SU-DHL-6 (cell line): ENCODE measurements at regions not wholly inside any gene's neighbourhood (a gene's known extent, or its start where the extent isn't known, plus 50 kb on each side); places are given as distances from the start of the nearest gene placed in this dataset.

Experiments
- H2AFZ ChIP-seq: fragments of 200-600 bp; sonication (generic); 2 replicates; pipeline ENCODE4 v1.6.1; 2014; ENCODE audit warnings: low read depth, mild to moderate bottlenecking, moderate library complexity, mixed read lengths, antibody characterized with exemption, low read length; ENCODE audit not compliant: severe bottlenecking
- H3F3A ChIP-seq: fragments of 200-600 bp; shearing (Covaris generic); 2 replicates; pipeline ENCODE4 v1.6.0; 2016; ENCODE audit warnings: antibody characterized with exemption, mild to moderate bottlenecking; ENCODE audit not compliant: insufficient read depth
- H3K27ac ChIP-seq: fragments of 200-600 bp; sonication (generic); 2 replicates; pipeline ENCODE4 v1.5.1; 2016; ENCODE audit warnings: low read depth, mild to moderate bottlenecking, low read length, moderate library complexity, mixed read lengths
- H3K27me3 ChIP-seq: fragments of 200-600 bp; sonication (generic), shearing (Covaris generic); 2 replicates; pipeline ENCODE4 v1.6.0; 2014; ENCODE audit warnings: mild to moderate bottlenecking, low read length
- H3K36me3 ChIP-seq: fragments of 200-600 bp; sonication (generic); 2 replicates; pipeline ENCODE4 v1.6.1; 2014; ENCODE audit warnings: mild to moderate bottlenecking, low read length, mixed read lengths
- H3K4me2 ChIP-seq: fragments of 300-600, 200-600 bp; shearing (Covaris generic), sonication (generic); 2 replicates; pipeline ENCODE4 v1.6.0; 2014; ENCODE audit warnings: low read length, low read depth, mild to moderate bottlenecking; ENCODE audit not compliant: poor library complexity, severe bottlenecking
- H3K4me3 ChIP-seq: fragments of 200-600 bp; sonication (generic); 2 replicates; pipeline ENCODE4 v1.5.1; 2014; ENCODE audit warnings: antibody characterized with exemption, low read length, mild to moderate bottlenecking, mixed read lengths; ENCODE audit not compliant: insufficient read depth, poor library complexity, severe bottlenecking
- H3K79me2 ChIP-seq: fragments of 200-600 bp; sonication (generic); 2 replicates; pipeline ENCODE4 v1.6.1; 2014; ENCODE audit warnings: mild to moderate bottlenecking, low read length, moderate library complexity; ENCODE audit not compliant: insufficient read depth
- H3K9ac ChIP-seq: fragments of 200-600 bp; sonication (generic); 2 replicates; pipeline ENCODE4 v1.7.0; 2014; ENCODE audit warnings: mild to moderate bottlenecking, low read length
- H3K9me2 ChIP-seq: fragments of 200-600 bp; sonication (generic); replicated peaks from 2 replicates; pipeline ENCODE4 v1.6.1; 2014; ENCODE audit warnings: low read length; ENCODE audit not compliant: insufficient read depth
- H3K9me3 ChIP-seq: fragments of 200-600 bp; sonication (generic); 2 replicates; pipeline ENCODE4 v1.6.1; 2014; ENCODE audit warnings: low read length, mixed read lengths; ENCODE audit not compliant: insufficient read depth
- H4K20me1 ChIP-seq: fragments of 200-600 bp; sonication (generic); 2 replicates; pipeline ENCODE4 v1.6.1; 2014; ENCODE audit warnings: low read depth, mild to moderate bottlenecking, antibody characterized with exemption, low read length, moderate library complexity, mixed read lengths
- EZH2phosphoT487 ChIP-seq: fragments of 200-600 bp; sonication (generic), shearing (Covaris generic); conservative IDR thresholded peaks from 2 replicates; pipeline ENCODE4 v1.6.1; 2018; ENCODE audit warnings: mild to moderate bottlenecking, antibody characterized with exemption, low read length, moderate library complexity, mixed read lengths
- TF ChIP-seq, protein P1 (sequence below): fragments of 200-600 bp; sonication (generic); IDR thresholded peaks from one replicate; pipeline ENCODE4 v1.5.1; 2017; ENCODE audit warnings: antibody characterized with exemption, mild to moderate bottlenecking, low read length, moderate library complexity; ENCODE audit not compliant: insufficient read depth, poor library complexity, severe bottlenecking

DNA sequence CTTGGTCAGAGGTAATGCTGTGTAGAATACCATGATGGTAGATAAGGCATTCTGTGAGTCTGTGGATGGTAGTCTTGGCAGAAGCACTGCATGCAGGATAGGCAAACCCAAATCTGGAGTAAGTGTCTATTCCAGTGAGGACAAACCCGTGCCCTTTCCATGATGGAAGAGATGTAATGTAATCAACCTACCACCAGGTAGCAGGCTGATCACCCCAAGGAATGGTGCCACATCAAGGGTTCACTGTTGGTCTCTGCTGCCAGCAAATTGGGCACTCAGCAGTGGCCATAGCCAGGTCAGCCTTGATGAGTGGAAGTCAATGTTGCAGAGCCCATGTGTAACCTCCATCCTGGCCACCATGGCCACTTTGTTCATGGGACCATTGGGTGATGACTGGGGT lies 155.0 kb downstream of the RAP2A start:
- Histone ChIP-seq H3K27me3 (no peaks in the 10 kb centered on the region), H3K9me3 (no peaks in the 10 kb centered on the region), H3K9ac (no peak overlapping the region), H4K20me1 (no peaks in the 10 kb centered on the region), H3K9me2 (no peaks in the 10 kb centered on the region), H3K27ac (no peak overlapping the region), H3K4me3 (no peak overlapping the region), H3F3A (no peaks in the 10 kb centered on the region), H3K4me2 (no peak overlapping the region), H3K79me2 (no peaks in the 10 kb centered on the region), H2AFZ (no peak overlapping the region), H3K36me3 (no peaks in the 10 kb centered on the region)
- TF ChIP-seq EZH2phosphoT487 = no peak
- TF ChIP-seq, protein P1, sequence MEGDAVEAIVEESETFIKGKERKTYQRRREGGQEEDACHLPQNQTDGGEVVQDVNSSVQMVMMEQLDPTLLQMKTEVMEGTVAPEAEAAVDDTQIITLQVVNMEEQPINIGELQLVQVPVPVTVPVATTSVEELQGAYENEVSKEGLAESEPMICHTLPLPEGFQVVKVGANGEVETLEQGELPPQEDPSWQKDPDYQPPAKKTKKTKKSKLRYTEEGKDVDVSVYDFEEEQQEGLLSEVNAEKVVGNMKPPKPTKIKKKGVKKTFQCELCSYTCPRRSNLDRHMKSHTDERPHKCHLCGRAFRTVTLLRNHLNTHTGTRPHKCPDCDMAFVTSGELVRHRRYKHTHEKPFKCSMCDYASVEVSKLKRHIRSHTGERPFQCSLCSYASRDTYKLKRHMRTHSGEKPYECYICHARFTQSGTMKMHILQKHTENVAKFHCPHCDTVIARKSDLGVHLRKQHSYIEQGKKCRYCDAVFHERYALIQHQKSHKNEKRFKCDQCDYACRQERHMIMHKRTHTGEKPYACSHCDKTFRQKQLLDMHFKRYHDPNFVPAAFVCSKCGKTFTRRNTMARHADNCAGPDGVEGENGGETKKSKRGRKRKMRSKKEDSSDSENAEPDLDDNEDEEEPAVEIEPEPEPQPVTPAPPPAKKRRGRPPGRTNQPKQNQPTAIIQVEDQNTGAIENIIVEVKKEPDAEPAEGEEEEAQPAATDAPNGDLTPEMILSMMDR = no peak

DNA sequence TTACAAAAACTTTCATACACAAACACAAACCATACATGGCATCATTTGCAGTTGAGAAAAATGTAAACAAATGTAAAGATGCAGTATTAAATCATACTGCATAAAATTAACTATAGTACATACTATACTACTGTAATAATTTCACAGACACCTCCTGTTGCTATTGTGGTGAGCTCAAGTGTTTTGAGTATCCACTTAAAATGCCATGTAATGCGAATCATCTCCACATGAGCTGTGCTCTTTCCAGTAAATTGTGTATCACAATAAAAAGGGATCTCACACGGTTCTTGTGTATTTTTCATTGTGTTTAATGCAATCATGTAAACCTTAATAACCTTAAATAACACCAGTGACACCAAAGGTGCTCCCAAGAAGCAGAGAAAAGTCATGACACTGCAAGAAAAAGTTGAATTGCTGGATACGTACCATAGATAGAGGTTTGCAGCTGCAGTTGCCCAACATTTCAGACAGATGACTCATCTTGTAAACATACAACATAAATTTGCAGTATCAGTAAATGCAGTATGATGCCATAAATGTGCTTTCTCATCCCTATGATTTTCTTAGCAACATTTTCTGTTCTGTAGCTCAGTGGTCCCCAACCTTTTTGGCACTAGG lies 166.6 kb downstream of the RAP2A start:
- H3K79me2 ChIP-seq = no peaks in the 10 kb centered on the region
- H3F3A ChIP-seq = no peaks in the 10 kb centered on the region
- no peak overlapping the region for H2AFZ ChIP-seq
- H4K20me1 ChIP-seq = no peaks in the 10 kb centered on the region
- no peak overlapping the region for H3K9ac ChIP-seq
- H3K9me3 ChIP-seq = no peaks in the 10 kb centered on the region
- no peak overlapping the region for H3K4me2 ChIP-seq
- H3K36me3 ChIP-seq = no peaks in the 10 kb centered on the region
- no peaks in the 10 kb centered on the region for H3K9me2 ChIP-seq
- no peak overlapping the region for H3K27ac ChIP-seq
- H3K4me3 ChIP-seq = no peak overlapping the region
- H3K27me3 ChIP-seq = no peaks in the 10 kb centered on the region
- no peak for TF ChIP-seq EZH2phosphoT487
- TF ChIP-seq, protein P1 = no peak

DNA sequence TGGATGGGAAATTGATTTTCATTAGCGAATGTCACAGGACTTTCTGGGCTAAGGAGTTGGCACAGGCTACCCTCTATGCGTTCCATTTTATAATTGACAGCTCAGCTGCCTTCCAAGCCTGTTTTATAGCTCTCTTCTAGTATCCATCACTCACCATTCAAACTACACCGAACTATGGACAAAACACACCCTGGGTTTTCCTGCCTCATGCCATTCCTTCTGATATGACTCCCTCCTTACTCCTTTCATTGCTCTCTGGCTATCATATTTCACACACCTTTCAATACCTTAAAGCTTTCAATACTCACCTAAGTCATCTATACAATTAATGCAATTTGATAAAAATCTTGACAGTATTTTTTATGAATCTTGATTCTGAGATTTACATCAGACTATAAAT lies 181.3 kb downstream of the RAP2A start:
- Histone ChIP-seq H3K36me3 (no peaks in the 10 kb centered on the region), H3K27me3 (no peaks in the 10 kb centered on the region), H4K20me1 (no peaks in the 10 kb centered on the region), H3K9ac (no peak overlapping the region), H3K4me2 (no peak overlapping the region), H3K79me2 (no peaks in the 10 kb centered on the region), H3F3A (no peaks in the 10 kb centered on the region), H3K9me3 (no peaks in the 10 kb centered on the region), H3K4me3 (no peak overlapping the region), H3K27ac (no peak overlapping the region), H3K9me2 (no peaks in the 10 kb centered on the region), H2AFZ (no peak overlapping the region)
- TF ChIP-seq EZH2phosphoT487 = no peak
- TF ChIP-seq, protein P1 = no peak
